ENCODE measurements at regions not wholly inside any gene's neighbourhood (a gene's known extent, or its start where the extent isn't known, plus 50 kb on each side); places are given as distances from the start of the nearest gene placed in this dataset.
A peak's percentile ranks its signal among the peaks of the same experiment; 100 is the strongest.

DNA sequence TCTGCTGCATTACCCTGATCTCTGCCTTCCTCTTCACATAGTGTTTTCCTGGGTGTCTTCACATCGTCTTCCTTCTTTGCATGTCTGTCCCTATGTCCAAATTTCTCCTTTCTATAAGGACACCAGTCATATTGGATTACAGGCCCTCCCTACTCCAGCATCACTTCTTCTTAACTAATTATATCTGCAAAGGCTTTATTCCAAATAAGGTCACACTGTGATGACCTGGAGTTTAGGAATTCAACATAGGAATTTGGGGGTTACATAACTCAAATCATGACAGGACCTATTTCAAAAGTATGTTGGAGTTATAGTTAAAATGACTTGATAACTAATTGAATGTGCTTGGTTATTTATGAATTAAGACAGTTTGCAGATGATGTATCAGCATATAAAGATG is 490.5 kb upstream of the ERCC4 start:
- no peaks in the 10 kb centered on the region for H3K4me1 Mint-ChIP-seq
- CTCF ChIA-PET: interaction anchor here (0.7 kb wide), 1 partner anchor 645 kb away, joined by 3 read pairs; no protein-coding TSS in a partner anchor

DNA sequence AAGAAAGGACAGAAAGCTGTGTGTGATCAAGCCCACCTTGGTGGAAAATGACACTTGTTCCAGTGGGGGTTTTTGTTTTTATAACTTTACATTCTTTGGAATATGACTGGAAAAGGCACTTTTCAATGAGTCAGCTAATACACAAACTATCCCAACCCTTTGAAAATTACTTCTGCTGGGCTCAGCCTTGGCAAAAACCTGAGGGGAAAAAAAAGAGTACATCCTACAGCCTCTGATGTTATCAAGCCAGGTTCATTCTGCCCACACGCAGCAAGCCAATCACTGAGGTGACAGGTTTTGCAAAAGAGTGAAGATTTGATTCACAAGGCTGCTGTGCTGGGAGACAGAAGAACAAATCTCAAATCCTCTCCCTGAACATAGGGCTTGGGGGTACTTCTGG is 484.5 kb upstream of the ERCC4 start:
- Mint-ChIP-seq H3K27ac (no peak overlapping the region), H3K9me3 (peaks cover 5% of the 10 kb centered on the region), H3K36me3 (ENCODE audit: low read depth) (no peaks in the 10 kb centered on the region), H3K27me3 (no peaks in the 10 kb centered on the region), H3K4me3 (no peak overlapping the region), H3K4me1 (no peaks in the 10 kb centered on the region)
- CTCF ChIA-PET: no interaction called here
- POLR2A ChIA-PET: no interaction called here
- DNase-seq: no peak

More for the DNA sequence above, 490.5 kb upstream of the ERCC4 start:
- POLR2A ChIA-PET: no interaction called here
- DNase-seq: no peak
- no peak overlapping the region for H3K27ac Mint-ChIP-seq
- no peaks in the 10 kb centered on the region for H3K36me3 Mint-ChIP-seq (ENCODE audit: low read depth)
- H3K4me3 Mint-ChIP-seq: no peak overlapping the region
- no peaks in the 10 kb centered on the region for H3K27me3 Mint-ChIP-seq
- peaks cover 4% of the 10 kb centered on the region for H3K9me3 Mint-ChIP-seq

DNA sequence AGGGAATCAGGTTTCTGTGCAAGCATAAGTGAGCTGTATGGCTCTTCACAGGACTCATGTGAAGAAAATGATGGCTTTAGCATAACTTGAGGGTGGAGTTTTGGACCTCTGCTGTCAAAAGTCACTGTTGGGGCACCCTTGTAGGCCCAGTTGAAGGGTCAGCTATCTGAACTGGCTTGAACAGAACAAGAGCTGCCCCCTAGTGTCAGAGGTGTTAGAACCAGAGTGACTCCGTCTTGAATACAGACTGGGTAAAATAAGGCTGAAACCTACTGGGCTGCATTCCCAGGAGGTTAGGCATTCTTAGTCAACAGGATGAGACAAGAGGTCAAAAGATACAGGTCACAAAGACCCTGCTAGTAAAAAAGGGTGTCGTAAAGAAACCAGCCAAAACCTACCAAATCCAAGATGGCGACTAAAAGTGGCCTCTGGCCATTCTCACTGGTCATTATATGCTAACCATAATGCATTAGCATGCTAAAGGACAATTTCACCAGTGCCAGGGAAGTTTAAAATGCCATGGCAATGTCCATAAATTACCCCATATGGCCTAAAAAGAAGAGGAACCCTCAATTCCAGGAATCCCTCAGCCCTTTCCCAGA is 484.0 kb upstream of the ERCC4 start:
- H3K36me3 Mint-ChIP-seq (ENCODE audit: low read depth): no peaks in the 10 kb centered on the region
- CTCF ChIA-PET: no interaction called here
- H3K27me3 Mint-ChIP-seq: no peaks in the 10 kb centered on the region

DNA sequence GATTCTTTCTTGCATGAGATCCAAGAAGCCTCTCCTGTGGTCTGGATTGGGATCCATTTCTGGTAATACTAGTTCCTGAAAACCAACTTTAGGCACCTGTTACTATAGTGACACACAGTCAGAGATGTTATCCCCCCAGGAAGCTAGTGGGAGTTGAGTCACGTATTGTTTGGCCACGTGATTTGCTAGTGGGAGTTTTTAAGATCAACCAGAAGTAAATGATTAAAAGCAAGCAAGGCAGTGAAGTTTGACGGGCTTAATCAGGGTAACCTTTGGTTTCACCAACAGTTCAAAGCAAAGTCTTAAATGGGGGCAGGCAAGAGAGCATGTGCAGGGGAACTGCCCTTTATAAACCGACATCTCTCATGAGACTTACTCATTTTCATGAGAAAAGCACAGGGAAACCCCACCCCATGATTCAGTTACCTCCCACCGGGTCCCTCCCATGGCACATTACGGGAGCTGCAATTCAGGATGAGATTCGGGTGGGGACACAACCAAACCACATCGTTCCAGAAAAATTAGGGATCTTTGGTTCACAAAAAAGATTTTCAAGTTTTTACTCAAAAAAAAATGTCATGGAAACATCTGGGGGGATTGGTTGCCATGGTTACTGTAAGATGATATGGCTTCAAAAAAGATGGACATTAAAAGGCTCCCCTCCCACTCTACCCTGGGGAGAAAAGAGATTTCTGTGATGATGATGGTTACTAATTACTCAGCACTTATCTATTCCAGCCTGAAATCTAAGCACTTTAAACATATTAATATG is 483.1 kb upstream of the ERCC4 start:
- no peak for DNase-seq
- CTCF ChIA-PET: no interaction called here

More for the DNA sequence above, 484.0 kb upstream of the ERCC4 start:
- no peak for DNase-seq
- Mint-ChIP-seq H3K9me3 (peaks cover 5% of the 10 kb centered on the region), H3K4me1 (no peaks in the 10 kb centered on the region), H3K4me3 (no peak overlapping the region), H3K27ac (no peak overlapping the region)
- POLR2A ChIA-PET: no interaction called here

DNA sequence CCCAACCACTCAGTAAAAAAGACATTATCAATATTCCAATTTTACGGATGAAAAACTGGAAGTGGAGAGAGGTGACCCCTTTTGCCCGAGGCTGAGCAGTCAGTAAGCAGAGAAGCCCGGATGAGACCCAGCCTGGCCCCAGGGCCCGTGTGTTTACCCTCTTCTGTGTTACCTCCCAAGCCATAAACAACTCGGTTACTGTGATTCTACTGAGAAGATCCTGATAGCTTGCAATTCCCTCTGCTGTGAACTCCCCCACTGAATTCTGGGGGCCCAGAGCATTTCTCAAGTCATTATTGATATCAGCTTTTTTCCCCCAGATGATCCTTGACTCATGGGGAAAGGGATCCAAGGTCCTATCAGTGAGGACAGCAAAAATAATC is 482.6 kb upstream of the ERCC4 start:
- CTCF ChIA-PET: interaction anchor here (0.5 kb wide), 1 partner anchor 1981 kb away, joined by 3 read pairs; no protein-coding TSS in a partner anchor
- H3K4me1 Mint-ChIP-seq: no peaks in the 10 kb centered on the region
- no peaks in the 10 kb centered on the region for H3K36me3 Mint-ChIP-seq (ENCODE audit: low read depth)
- peaks cover 5% of the 10 kb centered on the region for H3K9me3 Mint-ChIP-seq
- POLR2A ChIA-PET: no interaction called here
- no peak overlapping the region for H3K27ac Mint-ChIP-seq
- no peaks in the 10 kb centered on the region for H3K27me3 Mint-ChIP-seq
- no peak overlapping the region for H3K4me3 Mint-ChIP-seq
- DNase-seq: no peak

More for the DNA sequence above, 483.1 kb upstream of the ERCC4 start:
- H3K36me3 Mint-ChIP-seq (ENCODE audit: low read depth): no peaks in the 10 kb centered on the region
- H3K9me3 Mint-ChIP-seq: peaks cover 5% of the 10 kb centered on the region
- no peaks in the 10 kb centered on the region for H3K27me3 Mint-ChIP-seq
- no peak overlapping the region for H3K27ac Mint-ChIP-seq
- no peaks in the 10 kb centered on the region for H3K4me1 Mint-ChIP-seq
- no peak overlapping the region for H3K4me3 Mint-ChIP-seq
- POLR2A ChIA-PET: no interaction called here

DNA sequence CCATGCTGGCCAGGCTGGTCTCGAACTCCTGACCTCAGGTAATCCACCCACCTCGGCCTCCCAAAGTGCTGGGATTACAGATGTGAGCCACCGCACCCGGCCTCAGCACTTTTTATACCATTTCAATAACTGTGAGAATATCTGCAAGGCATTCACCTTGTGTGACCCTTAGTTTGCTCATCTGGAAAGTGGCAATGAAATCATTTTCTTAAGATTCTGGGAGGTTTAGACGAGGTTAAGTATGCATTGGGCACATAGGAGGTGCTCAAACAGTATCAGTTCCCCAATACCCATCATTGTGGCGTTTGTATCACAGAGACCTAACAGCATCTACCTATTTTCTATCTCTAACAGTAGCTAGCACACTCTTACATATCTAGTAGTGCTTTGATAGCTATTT is 481.9 kb upstream of the ERCC4 start:
- Mint-ChIP-seq H3K4me3 (no peak overlapping the region), H3K4me1 (no peaks in the 10 kb centered on the region), H3K27me3 (no peaks in the 10 kb centered on the region), H3K36me3 (ENCODE audit: low read depth) (no peaks in the 10 kb centered on the region), H3K27ac (no peak overlapping the region), H3K9me3 (peaks cover 5% of the 10 kb centered on the region)
- DNase-seq: no peak
- CTCF ChIA-PET: interaction anchor here (0.5 kb wide), 1 partner anchor 1982 kb away, joined by 3 read pairs; no protein-coding TSS in a partner anchor
- POLR2A ChIA-PET: no interaction called here

DNA sequence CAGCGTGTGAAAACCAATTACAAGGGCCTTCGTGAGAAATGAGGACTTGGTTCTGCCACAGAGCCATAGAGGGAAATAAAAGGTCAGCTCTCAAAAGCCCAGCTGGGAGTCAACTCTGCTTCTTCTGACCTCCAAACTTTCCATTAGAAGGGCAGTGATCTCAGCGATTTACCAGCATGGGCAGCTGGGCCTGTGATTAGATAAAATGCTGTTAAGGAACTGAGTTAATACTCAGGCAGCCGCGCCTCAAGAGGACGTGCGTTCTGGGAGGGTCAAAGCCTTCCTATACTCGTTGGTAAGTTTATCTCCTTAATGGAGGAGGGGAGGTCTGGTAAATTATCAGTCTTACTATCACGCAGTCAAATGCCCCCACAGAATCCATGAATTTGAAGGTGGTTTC is 480.2 kb upstream of the ERCC4 start:
- no peak for DNase-seq
- Mint-ChIP-seq H3K27ac (no peak overlapping the region), H3K4me1 (no peaks in the 10 kb centered on the region), H3K36me3 (ENCODE audit: low read depth) (no peaks in the 10 kb centered on the region), H3K27me3 (no peaks in the 10 kb centered on the region), H3K4me3 (no peak overlapping the region), H3K9me3 (peaks cover 5% of the 10 kb centered on the region)
- POLR2A ChIA-PET: no interaction called here
- CTCF ChIA-PET: no interaction called here

DNA sequence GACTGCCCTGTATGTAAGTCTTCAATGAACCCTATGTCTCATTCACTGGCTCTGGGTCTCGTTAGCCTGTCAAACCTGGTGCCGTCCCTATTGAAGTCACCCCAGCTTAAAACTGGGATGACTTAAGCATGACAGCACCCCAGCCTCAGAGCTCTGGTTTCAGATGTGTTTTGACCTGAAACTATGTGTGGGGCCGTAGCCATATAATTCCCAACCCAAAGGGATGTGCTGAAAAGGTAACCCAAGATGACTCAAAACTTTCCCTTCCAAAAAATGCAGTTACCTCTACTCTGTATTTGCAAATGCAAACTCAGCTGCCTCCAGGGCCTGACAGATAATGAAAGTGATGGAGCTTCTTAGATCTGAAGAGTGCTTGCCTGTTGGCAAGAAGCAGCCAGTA is 478.3 kb upstream of the ERCC4 start:
- H3K9me3 Mint-ChIP-seq: peaks cover 4% of the 10 kb centered on the region
- no peaks in the 10 kb centered on the region for H3K36me3 Mint-ChIP-seq (ENCODE audit: low read depth)
- no peak for DNase-seq
- H3K27ac Mint-ChIP-seq: no peak overlapping the region
- H3K4me1 Mint-ChIP-seq: no peaks in the 10 kb centered on the region
- no peaks in the 10 kb centered on the region for H3K27me3 Mint-ChIP-seq
- ChIA-PET CTCF (no interaction called here), POLR2A (no interaction called here)
- H3K4me3 Mint-ChIP-seq: no peak overlapping the region

DNA sequence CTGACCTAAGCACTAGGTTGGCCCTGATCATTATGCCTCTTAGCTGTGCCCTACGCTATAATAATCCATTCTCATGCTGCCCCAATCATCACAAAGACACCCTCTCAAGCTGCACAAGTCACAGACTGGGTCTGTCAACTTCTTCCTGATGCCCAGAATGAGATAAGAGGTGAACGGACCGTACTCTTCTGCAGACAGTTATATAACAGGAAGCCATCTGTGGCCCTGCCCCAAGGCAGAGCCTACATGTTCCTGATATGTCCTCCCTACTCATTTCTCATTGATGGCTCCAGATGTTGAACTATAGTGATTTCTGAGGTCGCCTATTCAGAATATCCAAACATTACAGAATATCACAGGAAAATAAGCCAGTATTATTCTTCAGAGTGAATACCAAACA is 471.6 kb upstream of the ERCC4 start:
- Mint-ChIP-seq H3K27ac (no peak overlapping the region), H3K4me1 (no peaks in the 10 kb centered on the region), H3K4me3 (no peak overlapping the region), H3K9me3 (peaks cover 3% of the 10 kb centered on the region), H3K36me3 (ENCODE audit: low read depth) (no peaks in the 10 kb centered on the region), H3K27me3 (no peaks in the 10 kb centered on the region)
- POLR2A ChIA-PET: no interaction called here
- DNase-seq: no peak
- CTCF ChIA-PET: no interaction called here

DNA sequence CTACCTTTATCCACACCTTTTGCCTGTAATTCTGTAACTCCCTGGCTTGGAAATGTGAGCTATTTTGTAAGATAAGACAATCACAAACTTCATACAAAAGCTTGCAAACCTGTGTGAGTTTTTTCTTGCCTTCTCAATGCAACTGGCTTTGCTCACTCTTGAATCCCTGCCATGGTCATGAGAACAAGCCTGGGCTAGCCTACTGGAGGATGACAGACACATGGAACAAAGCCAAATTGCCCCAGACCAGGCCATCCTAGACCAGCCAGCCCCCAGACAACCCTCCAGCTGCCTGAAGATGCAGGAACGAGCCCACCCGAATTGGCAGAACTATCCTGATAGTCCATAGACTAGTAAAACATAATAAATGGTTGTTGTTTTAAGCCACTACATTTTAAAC is 466.6 kb upstream of the ERCC4 start:
- DNase-seq: no peak
- Mint-ChIP-seq H3K36me3 (ENCODE audit: low read depth) (no peaks in the 10 kb centered on the region), H3K27me3 (no peaks in the 10 kb centered on the region), H3K9me3 (peaks cover 5% of the 10 kb centered on the region), H3K4me3 (no peak overlapping the region), H3K4me1 (no peaks in the 10 kb centered on the region), H3K27ac (no peak overlapping the region)
- POLR2A ChIA-PET: no interaction called here
- CTCF ChIA-PET: interaction anchor here (1.6 kb wide), 1 partner anchor 1358 kb away, joined by 6 read pairs; no protein-coding TSS in a partner anchor

DNA sequence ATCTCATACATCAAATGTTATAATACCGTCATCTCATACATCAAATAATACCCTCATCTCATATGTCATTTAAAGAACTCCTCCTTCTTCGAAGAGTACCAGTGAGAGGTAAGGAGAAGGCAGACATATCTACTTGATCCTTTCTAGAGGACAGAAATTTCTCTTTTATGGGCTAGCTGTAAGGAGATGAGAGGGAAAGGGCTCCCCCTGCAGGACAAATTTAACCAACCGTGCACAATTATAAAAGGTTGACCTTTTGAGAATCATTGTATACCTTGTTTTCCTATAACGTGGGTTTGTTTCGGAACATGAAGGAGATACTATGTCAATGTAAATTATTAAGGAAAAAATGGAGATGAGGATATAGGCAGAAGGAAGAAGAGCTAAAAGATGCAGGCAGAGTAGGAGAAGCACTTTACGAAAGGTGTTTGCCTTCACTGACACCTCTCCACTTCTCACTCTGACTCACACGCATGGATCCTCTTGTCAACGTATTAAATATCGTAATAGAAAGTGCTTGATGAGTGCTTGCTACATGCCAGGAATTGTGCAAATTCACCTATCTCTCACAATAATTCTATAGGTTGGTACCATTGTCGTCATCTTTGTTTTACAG is 465.9 kb upstream of the ERCC4 start:
- H3K27ac Mint-ChIP-seq: no peak overlapping the region
- ChIA-PET CTCF (interaction anchor here (1.6 kb wide), 1 partner anchor 1359 kb away, joined by 6 read pairs; no protein-coding TSS in a partner anchor), POLR2A (no interaction called here)
- DNase-seq: peak; percentile 16
- no peak overlapping the region for H3K4me3 Mint-ChIP-seq
- no peaks in the 10 kb centered on the region for H3K4me1 Mint-ChIP-seq
- peaks cover 5% of the 10 kb centered on the region for H3K9me3 Mint-ChIP-seq
- H3K27me3 Mint-ChIP-seq: no peaks in the 10 kb centered on the region
- no peaks in the 10 kb centered on the region for H3K36me3 Mint-ChIP-seq (ENCODE audit: low read depth)

DNA sequence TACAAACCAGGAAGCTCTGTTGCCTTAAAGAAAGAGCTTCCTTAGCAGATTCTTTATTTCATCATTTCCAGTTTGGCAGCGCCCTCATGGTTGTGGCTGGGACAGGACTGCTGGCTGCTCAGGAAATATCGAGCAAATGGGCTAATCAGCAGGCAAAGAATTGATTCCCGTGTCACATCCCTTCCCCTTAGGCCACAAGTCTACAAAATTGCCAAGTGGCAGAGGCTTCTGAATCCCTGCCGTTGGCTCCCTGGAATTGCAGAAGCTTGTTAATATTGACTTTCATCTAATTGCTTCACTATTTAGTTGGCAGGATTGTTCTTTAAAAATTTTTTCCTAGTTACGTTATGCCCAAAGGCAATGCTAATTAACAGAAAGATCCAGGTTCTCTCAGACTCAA is 456.3 kb upstream of the ERCC4 start:
- Mint-ChIP-seq H3K27ac (no peak overlapping the region), H3K4me3 (no peak overlapping the region), H3K36me3 (ENCODE audit: low read depth) (no peaks in the 10 kb centered on the region), H3K27me3 (no peaks in the 10 kb centered on the region), H3K9me3 (peaks cover 16% of the 10 kb centered on the region), H3K4me1 (no peaks in the 10 kb centered on the region)
- DNase-seq: no peak
- CTCF ChIA-PET: no interaction called here
- POLR2A ChIA-PET: no interaction called here

DNA sequence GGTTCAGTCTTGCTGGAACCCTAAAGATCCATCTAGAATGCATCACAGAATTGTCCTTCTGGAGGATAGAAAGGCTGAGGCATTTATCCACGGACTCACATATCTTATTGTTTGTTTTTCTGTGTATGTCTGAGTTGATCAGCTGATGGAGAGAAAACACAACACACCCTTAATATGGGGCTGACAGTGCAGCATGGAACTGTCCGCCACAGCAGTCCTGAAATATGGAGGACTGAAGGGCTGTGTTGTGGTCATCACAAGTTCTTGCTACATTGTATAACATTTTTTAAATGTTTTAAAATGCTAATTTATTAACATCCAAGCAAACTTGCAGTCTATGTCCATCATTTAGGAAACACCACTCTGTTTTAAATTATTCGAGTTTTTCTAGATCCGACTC is 448.9 kb upstream of the ERCC4 start:
- H3K4me3 Mint-ChIP-seq: no peak overlapping the region
- no peaks in the 10 kb centered on the region for H3K4me1 Mint-ChIP-seq
- CTCF ChIA-PET: no interaction called here
- H3K9me3 Mint-ChIP-seq: peaks cover 14% of the 10 kb centered on the region
- H3K27me3 Mint-ChIP-seq: no peaks in the 10 kb centered on the region
- H3K27ac Mint-ChIP-seq: no peak overlapping the region
- no peak for DNase-seq
- no peaks in the 10 kb centered on the region for H3K36me3 Mint-ChIP-seq (ENCODE audit: low read depth)
- POLR2A ChIA-PET: no interaction called here

DNA sequence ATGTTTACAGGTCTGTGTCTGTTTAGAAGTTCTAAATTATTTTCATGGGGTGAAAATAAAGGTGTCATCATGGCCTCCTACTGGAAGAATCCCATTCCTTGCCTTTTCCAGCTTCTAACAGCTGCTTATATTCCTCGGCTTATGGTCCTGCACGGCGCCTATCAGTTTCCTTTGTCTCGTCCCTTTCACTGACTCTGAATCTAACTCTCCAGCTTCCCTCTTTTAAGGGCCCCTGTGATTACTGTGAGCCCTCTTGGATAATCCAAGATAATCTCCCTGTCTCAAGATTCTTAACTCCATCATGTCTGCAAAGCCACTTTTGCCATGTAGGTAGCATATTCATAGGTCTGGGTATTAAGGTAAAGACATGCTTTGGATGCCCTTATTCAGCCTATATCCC is 441.0 kb upstream of the ERCC4 start:
- H3K9me3 Mint-ChIP-seq: peaks cover 10% of the 10 kb centered on the region
- H3K27ac Mint-ChIP-seq: no peak overlapping the region
- no peaks in the 10 kb centered on the region for H3K36me3 Mint-ChIP-seq (ENCODE audit: low read depth)
- no peak for DNase-seq
- no peaks in the 10 kb centered on the region for H3K27me3 Mint-ChIP-seq
- no peak overlapping the region for H3K4me3 Mint-ChIP-seq
- POLR2A ChIA-PET: no interaction called here
- CTCF ChIA-PET: no interaction called here
- no peaks in the 10 kb centered on the region for H3K4me1 Mint-ChIP-seq
